H9 (cell line): ENCODE measurements at regions not wholly inside any gene's neighbourhood (a gene's known extent, or its start where the extent isn't known, plus 50 kb on each side); places are given as distances from the start of the nearest gene placed in this dataset.
A peak's percentile ranks its signal among the peaks of the same experiment; 100 is the strongest.
"Not testable (repeated sequence)": the region's sequence is repeated elsewhere in the genome, so short reads cannot be mapped to it uniquely, and the experiment has no call there.

Experiments used
- DNase-seq: peaks from one replicate; pipeline ENCODE4 v3.0.0-alpha.2; 2017
- H2AFZ ChIP-seq: one replicate; pipeline ENCODE4 v1.6.1; 2013; ENCODE audit warnings: mild to moderate bottlenecking, low read length, control low read depth, moderate library complexity
- H2AK5ac ChIP-seq: 2 replicates; pipeline ENCODE4 v1.6.1; 2013; ENCODE audit warnings: low read length, control low read depth, mixed read lengths; ENCODE audit not compliant: insufficient read length
- H2BK120ac ChIP-seq: one replicate; pipeline ENCODE4 v1.6.1; 2013; ENCODE audit warnings: low read depth, mild to moderate bottlenecking, low read length, control low read depth, inconsistent platforms; ENCODE audit not compliant: poor library complexity, severe bottlenecking
- H2BK12ac ChIP-seq: 2 replicates; pipeline ENCODE4 v1.6.1; 2013; ENCODE audit warnings: low read length, control low read depth, mixed read lengths, low read depth; ENCODE audit not compliant: insufficient read length
- H2BK15ac ChIP-seq: 2 replicates; pipeline ENCODE4 v1.6.1; 2013; ENCODE audit warnings: low read depth, low read length, control low read depth
- H2BK20ac ChIP-seq: one replicate; pipeline ENCODE4 v1.6.1; 2013; ENCODE audit warnings: low read depth, mild to moderate bottlenecking, low read length, control low read depth, inconsistent platforms; ENCODE audit not compliant: poor library complexity, severe bottlenecking
- H2BK5ac ChIP-seq: 2 replicates; pipeline ENCODE4 v1.6.1; 2013; ENCODE audit warnings: low read length, control low read depth, mixed read lengths; ENCODE audit not compliant: insufficient read length
- H3K14ac ChIP-seq: 2 replicates; pipeline ENCODE4 v1.6.1; 2013; ENCODE audit warnings: low read length, control low read depth; ENCODE audit not compliant: insufficient read depth
- H3K18ac ChIP-seq: 2 replicates; pipeline ENCODE4 v1.6.1; 2013; ENCODE audit warnings: low read depth, mild to moderate bottlenecking, mixed read lengths, low read length, control low read depth; ENCODE audit not compliant: insufficient read length
- H3K23ac ChIP-seq: 2 replicates; pipeline ENCODE4 v1.6.1; 2013; ENCODE audit warnings: low read length, control low read depth, mixed read lengths, low read depth; ENCODE audit not compliant: insufficient read length
- H3K23me2 ChIP-seq: 2 replicates; pipeline ENCODE4 v1.6.1; 2013; ENCODE audit warnings: low read depth, mild to moderate bottlenecking, mixed read lengths, low read length, control low read depth; ENCODE audit not compliant: insufficient read length, poor library complexity, severe bottlenecking
- H3K27ac ChIP-seq: 2 replicates; pipeline ENCODE4 v1.5.1; 2013; ENCODE audit warnings: low read length, control low read depth, mixed read lengths, low read depth; ENCODE audit not compliant: insufficient read length
- H3K27me3 ChIP-seq: 2 replicates; pipeline ENCODE4 v1.6.1; 2013; ENCODE audit warnings: low read length, control low read depth, inconsistent platforms; ENCODE audit not compliant: insufficient read depth
- H3K4ac ChIP-seq: 2 replicates; pipeline ENCODE4 v1.6.1; 2013; ENCODE audit warnings: low read depth, mild to moderate bottlenecking, control low read depth, inconsistent platforms, low read length, moderate library complexity
- H3K4me1 ChIP-seq: 2 replicates; pipeline ENCODE4 v1.6.1; 2013; ENCODE audit warnings: low read length, control low read depth, inconsistent platforms; ENCODE audit not compliant: insufficient read depth
- H3K4me2 ChIP-seq: 2 replicates; pipeline ENCODE4 v1.6.1; 2013; ENCODE audit warnings: low read length, control low read depth, mixed read lengths; ENCODE audit not compliant: insufficient read length, insufficient read depth
- H3K56ac ChIP-seq: 2 replicates; pipeline ENCODE4 v1.6.1; 2013; ENCODE audit warnings: low read depth, mild to moderate bottlenecking, mixed read lengths, low read length, control low read depth; ENCODE audit not compliant: insufficient read length
- H3K79me1 ChIP-seq: 2 replicates; pipeline ENCODE4 v1.6.1; 2013; ENCODE audit warnings: low read depth, mild to moderate bottlenecking, moderate library complexity, low read length, control low read depth, inconsistent platforms; ENCODE audit not compliant: insufficient read depth, poor library complexity, severe bottlenecking
- H3K79me2 ChIP-seq: 2 replicates; pipeline ENCODE4 v1.6.1; 2013; ENCODE audit warnings: low read length, control low read depth, inconsistent platforms; ENCODE audit not compliant: insufficient read depth
- H3K9ac ChIP-seq: 2 replicates; pipeline ENCODE4 v1.6.1; 2013; ENCODE audit warnings: low read length, control low read depth, mixed read lengths; ENCODE audit not compliant: insufficient read length; ENCODE audit errors: extremely low read depth
- H3K9me3 ChIP-seq: one replicate; pipeline ENCODE4 v1.6.1; 2013; ENCODE audit warnings: low read depth, low read length, inconsistent platforms; ENCODE audit not compliant: control insufficient read depth
- H3T11ph ChIP-seq: one replicate; pipeline ENCODE4 v1.6.1; 2013; ENCODE audit warnings: mild to moderate bottlenecking, low read length, control low read depth, inconsistent platforms
- H4K20me1 ChIP-seq: one replicate; pipeline ENCODE4 v1.6.1; 2013; ENCODE audit not compliant: control insufficient read depth, insufficient read length, insufficient read depth
- H4K5ac ChIP-seq: 2 replicates; pipeline ENCODE4 v1.6.1; 2013; ENCODE audit warnings: low read depth, mild to moderate bottlenecking, mixed read lengths, low read length, control low read depth; ENCODE audit not compliant: insufficient read length
- H4K8ac ChIP-seq: replicated peaks from 2 replicates; pipeline ENCODE4 v1.6.1; 2013; ENCODE audit warnings: low read length, control low read depth, mixed read lengths, low read depth; ENCODE audit not compliant: insufficient read length
- H4K91ac ChIP-seq: 2 replicates; pipeline ENCODE4 v1.6.1; 2013; ENCODE audit warnings: low read depth, mild to moderate bottlenecking, moderate library complexity, mixed read lengths, low read length, control low read depth; ENCODE audit not compliant: insufficient read length
- H3K27ac Mint-ChIP-seq, 3 experiments: 2 replicates in 2 of 3; 3 replicates in 1 of 3; pipeline ENCODE4 v1.8.0; 2020 to 2021; ENCODE audit warnings: mixed read lengths in 3 of 3, mild to moderate bottlenecking in 1 of 3, moderate library complexity in 1 of 3
- H3K27me3 Mint-ChIP-seq: 2 replicates; pipeline ENCODE4 v1.8.0; 2021; ENCODE audit warnings: low read depth, mild to moderate bottlenecking, moderate library complexity, mixed read lengths
- H3K36me3 Mint-ChIP-seq, 3 experiments: 2 replicates in 2 of 3; 3 replicates in 1 of 3; pipeline ENCODE4 v1.8.0; 2020 to 2021; ENCODE audit warnings: low read depth in 3 of 3, mixed read lengths in 3 of 3; ENCODE audit not compliant: insufficient read depth in 1 of 3
- H3K4me1 Mint-ChIP-seq, 2 experiments: 2 replicates each; pipeline ENCODE4 v1.8.0; 2020; ENCODE audit warnings: mixed read lengths in 2 of 2
- H3K4me3 Mint-ChIP-seq, 2 experiments: 2 replicates in 1 of 2; 3 replicates in 1 of 2; pipeline ENCODE4 v1.8.0; 2020 to 2021; ENCODE audit warnings: mild to moderate bottlenecking in 2 of 2, mixed read lengths in 2 of 2, moderate library complexity in 1 of 2
- H3K9me3 Mint-ChIP-seq, 2 experiments: 2 replicates in 1 of 2; 3 replicates in 1 of 2; pipeline ENCODE4 v1.8.0; 2020; ENCODE audit warnings: mild to moderate bottlenecking in 2 of 2, mixed read lengths in 2 of 2, moderate library complexity in 1 of 2
- CTCF ChIP-seq: fragments of 200-600 bp; sonication (generic); conservative IDR thresholded peaks from 3 replicates; pipeline ENCODE4 v1.8.0; 2021; ENCODE audit warnings: antibody characterized with exemption, mild to moderate bottlenecking
- WGBS: extraction: QIAGEN DNeasy Blood & Tissue Kit; methylation state at CpG from one replicate; pipeline ENCODE4 v1.1.7; 2013; ENCODE audit warnings: missing lambda C conversion rate, low lambda C conversion rate, mixed read lengths; ENCODE audit not compliant: insufficient read length; ENCODE audit errors: extremely low coverage; 5-methylcytosine and 5-hydroxymethylcytosine counted together

- no peak overlapping the region for H2BK5ac ChIP-seq
Observed at GRCh38 chr7:152574892-152575548, 100.9 kb downstream of the XRCC2 start.

DNA sequence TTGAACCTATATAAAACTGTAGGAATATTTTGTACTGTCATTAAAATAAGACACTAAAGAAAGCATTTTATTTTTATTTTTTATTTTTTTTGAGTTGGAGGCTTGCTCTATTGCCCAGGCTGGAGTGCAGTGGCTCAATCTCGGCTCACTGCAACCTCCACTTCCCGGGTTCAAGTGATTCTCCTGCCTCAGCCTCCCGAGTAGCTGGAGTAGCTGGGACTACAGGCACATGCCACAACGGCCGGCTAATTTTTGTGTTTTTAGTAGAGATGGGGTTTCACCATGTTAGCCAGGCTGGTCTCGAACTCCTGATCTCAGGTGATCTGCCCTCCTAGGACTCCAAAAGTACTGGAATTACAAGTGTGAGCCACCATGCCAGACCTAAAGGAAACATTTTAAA is 102.8 kb downstream of the XRCC2 start:
- H4K8ac ChIP-seq, H3K27me3 ChIP-seq, H3K56ac ChIP-seq, H4K91ac ChIP-seq, H3K4me3 Mint-ChIP-seq, H3K23me2 ChIP-seq, H3K18ac ChIP-seq, H3K27ac Mint-ChIP-seq, H2BK20ac ChIP-seq, H2AFZ ChIP-seq, DNase-seq, H2BK15ac ChIP-seq, H3K23ac ChIP-seq, H3K9ac ChIP-seq, H3K4me2 ChIP-seq, H3K14ac ChIP-seq, H2BK5ac ChIP-seq, H3K4me1 Mint-ChIP-seq, H4K20me1 ChIP-seq, H3K27me3 Mint-ChIP-seq, H3K79me1 ChIP-seq, H3K36me3 Mint-ChIP-seq, H3K79me2 ChIP-seq, H3K4me1 ChIP-seq, H3K27ac ChIP-seq, H2AK5ac ChIP-seq, H3K4ac ChIP-seq, H4K5ac ChIP-seq, H3T11ph ChIP-seq, H2BK120ac ChIP-seq, H2BK12ac ChIP-seq, H3K9me3 ChIP-seq: not testable (repeated sequence)
- H3K9me3 Mint-ChIP-seq, result peaks cover 3 to 11% of the 10 kb centered on the region in 2 experiments; a peak in 3 of 5 replicates
- no CpG with 5 or more reads among the region's 6 CpGs for WGBS

More at GRCh38 chr7:152574892-152575548, 100.9 kb downstream of the XRCC2 start:
- Histone ChIP-seq H3T11ph (no peak overlapping the region), H3K27ac (no peak overlapping the region), H4K8ac (no peak overlapping the region), H2AFZ (no peak overlapping the region), H3K4me2 (no peak overlapping the region), H2BK12ac (no peak overlapping the region), H3K27me3 (no peaks in the 10 kb centered on the region), H4K5ac (no peak overlapping the region), H3K14ac (no peak overlapping the region), H3K79me1 (no peaks in the 10 kb centered on the region), H3K23ac (no peak overlapping the region), H3K56ac (no peak overlapping the region), H2AK5ac (no peak overlapping the region), H3K4ac (no peak overlapping the region), H3K4me1 (no peaks in the 10 kb centered on the region), H4K20me1 (no peaks in the 10 kb centered on the region), H4K91ac (no peak overlapping the region), H2BK20ac (no peak overlapping the region), H3K18ac (no peak overlapping the region), H3K9ac (no peak overlapping the region), H3K79me2 (no peaks in the 10 kb centered on the region), H3K9me3 (peaks cover 5% of the 10 kb centered on the region), H2BK120ac (no peak overlapping the region), H2BK15ac (no peak overlapping the region), H3K23me2 (no peaks in the 10 kb centered on the region)
- H3K4me1 Mint-ChIP-seq, result 0 out of 4 replicates have a peak, but pooled peaks cover 0 to 2% of the 10 kb centered on the region in 2 experiments
- TF ChIP-seq CTCF, result no peak
- peaks cover 5 to 10% (median 7%) of the 10 kb centered on the region in 3 experiments; a peak in 4 of 7 replicates for H3K36me3 Mint-ChIP-seq
- WGBS, result no CpG with 5 or more reads among the region's 15 CpGs
- peak overlapping the region in 1 of 3 experiments; percentile 56; a peak in 2 of 7 replicates for H3K27ac Mint-ChIP-seq
- no peak overlapping the region for H3K4me3 Mint-ChIP-seq
- peaks cover 3 to 13% of the 10 kb centered on the region in 2 experiments; a peak in 4 of 5 replicates for H3K9me3 Mint-ChIP-seq
- DNase-seq, result no peak
- H3K27me3 Mint-ChIP-seq, result no peaks in the 10 kb centered on the region
